ENCODE measurements at regions not wholly inside any gene's neighbourhood (a gene's known extent, or its start where the extent isn't known, plus 50 kb on each side); places are given as distances from the start of the nearest gene placed in this dataset.

DNA sequence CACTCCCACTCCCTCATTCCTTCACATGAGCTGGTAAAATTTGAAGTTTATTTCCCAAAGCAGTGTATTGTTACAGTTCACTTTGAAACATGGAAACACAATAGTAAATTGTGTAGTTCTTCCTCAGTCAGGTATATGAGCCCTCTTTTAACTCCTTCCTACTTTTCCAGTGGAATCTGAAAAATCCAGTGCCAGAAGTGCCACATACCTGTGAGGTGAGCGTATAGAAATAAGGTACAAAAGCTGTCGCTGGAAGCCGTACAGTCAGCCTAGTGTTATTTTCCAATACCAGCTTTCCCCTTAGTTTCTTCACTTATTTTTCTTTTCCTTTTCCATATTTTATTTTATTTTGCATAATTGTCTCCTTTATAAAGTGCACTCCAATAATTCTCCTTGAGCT, 81.7 kb upstream of the CADM2 start:
- no peak for DNase-seq (ENCODE audit: low spot score)

DNA sequence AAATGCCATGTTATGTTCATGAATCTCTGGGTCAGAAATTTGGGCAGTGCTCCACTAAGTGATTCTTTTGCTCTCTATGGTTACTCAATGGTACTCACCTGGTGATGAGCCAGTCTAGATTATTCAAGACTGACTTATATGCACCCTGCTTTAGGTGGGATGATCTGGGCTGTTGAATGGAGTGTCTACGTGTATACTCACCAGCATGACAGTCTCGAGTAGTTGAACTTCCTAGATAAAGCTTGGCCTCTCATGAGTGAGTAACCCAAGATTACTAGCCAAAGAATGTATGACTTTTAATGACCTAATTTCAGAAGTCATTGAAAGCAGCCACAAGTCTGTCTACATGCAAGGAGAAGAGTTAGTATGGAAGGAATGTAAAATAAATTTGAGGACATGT, 77.5 kb upstream of the CADM2 start:
- no peak for DNase-seq (ENCODE audit: low spot score)

DNA sequence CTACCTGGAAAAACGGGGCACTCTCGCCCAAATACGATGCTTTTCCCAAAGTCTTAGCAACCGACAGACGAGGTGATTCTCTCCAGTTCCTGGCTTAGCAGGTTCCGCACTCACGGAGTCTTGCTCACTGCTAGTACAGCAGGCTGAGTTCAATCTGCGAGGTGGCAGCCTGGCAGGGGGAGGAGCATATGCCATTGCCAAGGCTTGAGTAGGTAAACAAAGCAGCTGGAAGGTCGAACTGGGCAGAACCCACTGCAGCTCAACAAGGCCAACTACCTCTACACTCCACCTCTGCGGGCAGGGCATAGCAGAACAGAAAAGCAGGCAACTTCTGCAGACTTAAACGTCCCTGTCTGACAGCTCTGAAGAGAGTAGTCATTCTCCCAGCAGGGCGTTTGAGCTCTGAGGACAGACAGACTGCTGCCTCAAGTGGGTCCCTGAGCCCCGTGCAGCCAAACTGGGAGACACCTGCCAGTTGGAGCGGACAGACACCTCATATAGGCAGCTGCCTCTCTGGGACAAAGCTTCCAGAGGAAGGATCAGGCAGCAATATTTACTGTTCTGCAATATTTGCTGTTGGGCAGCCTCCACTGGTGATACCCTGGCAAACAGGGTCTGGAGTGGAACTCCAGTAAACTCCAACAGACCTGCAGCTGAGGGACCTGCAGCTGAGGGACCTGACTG, 73.4 kb upstream of the CADM2 start:
- DNase-seq (ENCODE audit: low spot score) = no peak

DNA sequence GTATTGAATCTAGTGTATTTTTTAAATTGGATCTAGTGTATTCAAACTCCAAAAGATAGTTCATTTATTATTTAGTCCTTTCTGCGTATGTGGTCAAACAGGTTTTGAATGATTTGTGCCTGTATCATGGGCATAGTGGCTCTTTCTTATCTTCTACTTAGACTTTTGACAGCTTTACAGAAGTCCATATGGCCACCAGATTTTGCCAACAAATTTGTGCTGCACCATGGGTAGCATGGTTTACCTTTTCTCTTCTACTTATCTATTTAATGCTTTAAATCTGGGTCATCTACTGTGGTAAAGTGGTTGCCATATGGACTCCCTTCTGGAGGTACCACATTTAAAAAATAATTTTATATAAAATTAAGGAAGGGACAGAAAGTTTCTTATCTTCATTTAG, 66.9 kb upstream of the CADM2 start:
- no peak for DNase-seq (ENCODE audit: low spot score)

DNA sequence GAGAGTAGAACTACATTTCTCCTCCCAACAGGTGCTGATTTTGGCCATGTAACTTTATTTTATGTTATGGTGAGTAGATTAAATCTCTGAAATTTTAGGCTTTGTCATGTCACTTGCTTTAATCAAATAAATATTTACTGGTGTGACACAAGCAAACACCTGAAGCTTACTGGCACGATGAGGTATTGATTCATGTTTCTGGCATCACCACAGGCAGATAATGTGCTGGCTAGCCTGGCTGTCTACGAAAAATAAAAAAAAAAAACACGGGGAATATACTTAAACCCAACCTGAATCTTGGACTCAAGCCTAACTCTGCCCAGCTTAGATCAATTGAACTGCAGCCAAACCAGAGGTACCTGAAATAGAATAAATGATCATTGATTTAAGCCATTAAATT, 65.6 kb upstream of the CADM2 start:
- no peak for DNase-seq (ENCODE audit: low spot score)

DNA sequence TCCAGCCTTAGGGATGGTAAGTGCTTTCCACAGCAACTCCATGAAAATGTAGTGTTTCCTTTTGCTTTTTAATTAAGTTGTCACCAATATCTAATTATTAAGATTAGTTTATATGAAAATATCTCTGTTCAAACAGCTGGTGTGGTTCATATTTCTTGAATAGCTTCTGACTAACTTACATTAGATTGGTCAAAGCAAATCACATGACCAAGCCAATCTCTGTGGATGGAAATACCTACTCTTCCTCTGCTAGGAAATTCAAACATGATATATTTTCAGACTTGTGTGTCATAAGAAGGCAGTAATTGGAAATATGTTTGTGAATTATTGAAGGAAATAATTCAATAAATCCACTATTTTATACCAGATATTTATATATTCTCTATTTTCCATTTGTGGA, 54.6 kb upstream of the CADM2 start:
- DNase-seq (ENCODE audit: low spot score) = no peak

DNA sequence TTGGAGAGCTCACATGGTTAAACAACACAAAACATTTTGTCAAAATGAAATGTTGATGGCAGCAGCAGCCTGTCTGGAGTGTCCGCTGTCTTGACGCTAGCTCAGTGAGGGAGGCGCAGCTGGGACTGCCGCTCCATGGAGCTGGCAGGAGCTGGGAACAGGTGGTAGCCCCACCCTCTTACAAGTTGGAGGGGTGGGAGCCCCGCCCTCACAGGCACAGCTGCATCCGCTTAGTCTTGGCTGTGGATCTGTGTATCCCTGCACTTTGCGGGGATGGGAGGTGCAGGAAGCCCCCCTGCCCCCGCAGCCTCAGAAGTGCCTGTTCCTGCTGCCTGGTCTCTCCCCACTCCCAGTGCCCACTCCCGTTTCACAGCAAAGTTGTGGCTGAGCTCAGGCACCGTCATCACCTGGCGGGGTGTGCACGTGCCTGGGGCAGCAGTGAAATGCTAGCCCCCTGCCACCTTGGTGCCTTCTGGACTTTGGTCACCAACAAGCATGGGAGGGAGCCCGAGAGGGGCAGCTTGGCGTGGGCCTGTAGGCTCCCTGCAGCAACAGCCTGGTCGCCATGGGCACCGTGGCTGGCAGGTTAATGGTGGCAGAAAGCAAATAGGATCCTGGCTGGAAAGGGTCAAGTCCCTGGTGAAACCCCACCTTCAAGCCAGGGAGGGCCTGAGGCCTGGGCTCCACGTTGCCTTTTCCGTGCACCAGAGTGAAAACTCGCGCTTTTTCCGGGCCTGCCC, 53.8 kb upstream of the CADM2 start:
- no peak for DNase-seq (ENCODE audit: low spot score)

DNA sequence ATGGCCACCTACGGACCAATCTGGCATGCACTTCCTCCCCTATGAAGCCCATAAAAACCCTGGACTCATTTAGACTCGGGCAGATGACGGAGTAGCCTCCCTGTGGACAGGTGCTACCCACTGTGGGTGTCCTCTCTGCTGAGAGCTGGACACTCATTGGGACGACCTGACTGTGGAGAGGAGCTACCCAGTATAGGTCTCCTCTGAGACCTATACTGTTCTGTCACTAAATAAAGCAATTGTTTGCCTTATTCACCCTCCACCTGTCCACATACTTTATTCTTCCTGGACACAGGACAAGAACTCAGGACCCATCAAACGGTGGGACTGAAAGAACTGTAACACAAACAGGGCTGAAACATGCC, 53.3 kb upstream of the CADM2 start:
- no peak for DNase-seq (ENCODE audit: low spot score)

DNA sequence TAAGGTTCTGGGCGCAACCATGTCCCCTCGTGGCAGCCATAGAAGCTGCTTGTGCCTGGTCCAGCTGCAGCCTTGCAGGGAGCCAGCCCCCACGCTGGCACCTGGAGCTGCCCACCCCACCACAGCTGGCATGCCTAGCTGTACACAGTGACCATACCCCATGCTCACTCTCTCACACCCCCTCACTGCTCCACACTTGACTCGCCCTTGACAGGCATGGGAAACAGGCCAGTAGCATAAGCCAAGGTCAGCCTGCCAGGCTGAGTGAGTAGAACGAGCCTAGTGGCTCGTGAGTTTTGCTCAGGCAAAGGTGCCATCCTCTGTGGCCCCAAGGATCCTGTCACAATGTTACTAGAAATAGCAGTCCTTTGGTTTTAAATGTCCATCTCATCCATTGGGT, 52.7 kb upstream of the CADM2 start:
- no peak for DNase-seq (ENCODE audit: low spot score)

Measured in NAMALWA (cell line).